ENCODE measurements at regions not wholly inside any gene's neighbourhood (a gene's known extent, or its start where the extent isn't known, plus 50 kb on each side); places are given as distances from the start of the nearest gene placed in this dataset.

GRCh38 chr1:83632906-83633305 lies 366.0 kb downstream of the TTLL7 start:
- no peak overlapping the region for H3K27ac ChIP-seq (ENCODE audit: low read depth in 1 of 2, low read length in 2 of 2)
- H3K4me3 Mint-ChIP-seq, result no peak overlapping the region
- TF ChIP-seq CTCF (IDR thresholded peaks at IDR 0.05), result no peak
- no peaks in the 10 kb centered on the region for H3K27me3 ChIP-seq (ENCODE audit: control insufficient read depth in 1 of 2, insufficient read depth in 2 of 2, low read length in 2 of 2)
- H3K27ac Mint-ChIP-seq, result no peak overlapping the region
- DNase-seq (no peak), ATAC-seq (ENCODE audit: poor library complexity) (no peak)
- ChIA-PET CTCF (no interaction called here), POLR2A (no interaction called here)
- H3K36me3 ChIP-seq (ENCODE audit: insufficient read depth, low read length), result no peaks in the 10 kb centered on the region
- H3K27me3 Mint-ChIP-seq, result no peaks in the 10 kb centered on the region
- H3K9me3 ChIP-seq (ENCODE audit: control insufficient read depth in 1 of 2, insufficient read depth in 1 of 2, low read length in 2 of 2), result no peaks in the 10 kb centered on the region
- H3K4me1 ChIP-seq (ENCODE audit: insufficient read depth, low read length), result no peaks in the 10 kb centered on the region
- H3K9me3 Mint-ChIP-seq, result peaks cover 2% of the 10 kb centered on the region
- no peaks in the 10 kb centered on the region for H3K36me3 Mint-ChIP-seq (ENCODE audit: low read depth)
- no peaks in the 10 kb centered on the region for H3K4me1 Mint-ChIP-seq (ENCODE audit: low read depth)
- no peak overlapping the region for H3K4me3 ChIP-seq (ENCODE audit: low read length)
- intact Hi-C loops (cut with DNase I, micrococcal nuclease), result no loop called here

- H3K36me3 ChIP-seq (ENCODE audit: insufficient read depth, low read length), result no peaks in the 10 kb centered on the region
- ATAC-seq (ENCODE audit: poor library complexity) (no peak), DNase-seq (no peak)
- Mint-ChIP-seq H3K9me3 (peaks cover 2% of the 10 kb centered on the region), H3K36me3 (ENCODE audit: low read depth) (no peaks in the 10 kb centered on the region), H3K27ac (no peak overlapping the region), H3K27me3 (no peaks in the 10 kb centered on the region), H3K4me3 (no peak overlapping the region), H3K4me1 (ENCODE audit: low read depth) (no peaks in the 10 kb centered on the region)
- no peaks in the 10 kb centered on the region for H3K4me1 ChIP-seq (ENCODE audit: insufficient read depth, low read length)
- H3K27me3 ChIP-seq (ENCODE audit: control insufficient read depth in 1 of 2, insufficient read depth in 2 of 2, low read length in 2 of 2), result no peaks in the 10 kb centered on the region
- no peak overlapping the region for H3K4me3 ChIP-seq (ENCODE audit: low read length)
- TF ChIP-seq CTCF (IDR thresholded peaks at IDR 0.05), result no peak
- no peaks in the 10 kb centered on the region for H3K9me3 ChIP-seq (ENCODE audit: control insufficient read depth in 1 of 2, insufficient read depth in 1 of 2, low read length in 2 of 2)
- POLR2A ChIA-PET, result no interaction called here
- intact Hi-C loops (cut with DNase I, micrococcal nuclease), result no loop called here
- CTCF ChIA-PET, result no interaction called here
- H3K27ac ChIP-seq (ENCODE audit: low read depth in 1 of 2, low read length in 2 of 2), result no peak overlapping the region
These were observed 367.1 kb downstream of the TTLL7 start for GRCh38 chr1:83631851-83632250.

GRCh38 chr1:83627045-83627444 lies 371.9 kb downstream of the TTLL7 start:
- CTCF ChIA-PET, result interaction anchor here (1.0 kb wide), 1 partner anchor 13 kb away, joined by 3 read pairs; no protein-coding TSS in a partner anchor

More at GRCh38 chr1:83627045-83627444, 371.9 kb downstream of the TTLL7 start:
- intact Hi-C loops (cut with DNase I, micrococcal nuclease), result no loop called here
- Histone ChIP-seq H3K4me1 (ENCODE audit: insufficient read depth, low read length) (no peaks in the 10 kb centered on the region), H3K9me3 (ENCODE audit: control insufficient read depth in 1 of 2, insufficient read depth in 1 of 2, low read length in 2 of 2) (no peaks in the 10 kb centered on the region), H3K27ac (ENCODE audit: low read depth in 1 of 2, low read length in 2 of 2) (no peak overlapping the region), H3K27me3 (ENCODE audit: control insufficient read depth in 1 of 2, insufficient read depth in 2 of 2, low read length in 2 of 2) (no peaks in the 10 kb centered on the region), H3K36me3 (ENCODE audit: insufficient read depth, low read length) (no peaks in the 10 kb centered on the region), H3K4me3 (ENCODE audit: low read length) (no peak overlapping the region)
- H3K9me3 Mint-ChIP-seq, result peaks cover 2% of the 10 kb centered on the region
- no peak for TF ChIP-seq CTCF (IDR thresholded peaks at IDR 0.05)
- H3K27ac Mint-ChIP-seq, result no peak overlapping the region
- no peak for ATAC-seq (ENCODE audit: poor library complexity)
- no peak overlapping the region for H3K4me3 Mint-ChIP-seq
- POLR2A ChIA-PET, result no interaction called here
- H3K4me1 Mint-ChIP-seq (ENCODE audit: low read depth), result no peaks in the 10 kb centered on the region
- DNase-seq, result no peak
- H3K36me3 Mint-ChIP-seq (ENCODE audit: low read depth), result no peaks in the 10 kb centered on the region
- no peaks in the 10 kb centered on the region for H3K27me3 Mint-ChIP-seq
